ENCODE measurements at regions not wholly inside any gene's neighbourhood (a gene's known extent, or its start where the extent isn't known, plus 50 kb on each side); places are given as distances from the start of the nearest gene placed in this dataset.

GRCh38 chr7:122944682-122945303, 50.7 kb downstream of the TAS2R16 start:
- DNase-seq (ENCODE audit: low read depth): peak; percentile 23
- no peak for TF ChIP-seq CTCF (conservative IDR thresholded peaks at IDR 0.05; ENCODE audit: low read depth, low read length)
- H3K4me3 ChIP-seq (ENCODE audit: low read depth, low read length): no peak overlapping the region

- no peak for DNase-seq (ENCODE audit: low read depth)
- no peak overlapping the region for H3K4me3 ChIP-seq (ENCODE audit: low read depth, low read length)
- TF ChIP-seq CTCF (conservative IDR thresholded peaks at IDR 0.05; ENCODE audit: low read depth, low read length): no peak
These were observed 52.7 kb downstream of the TAS2R16 start for GRCh38 chr7:122942765-122943164.

GRCh38 chr7:122942059-122942458, 53.4 kb downstream of the TAS2R16 start:
- no peak for TF ChIP-seq CTCF (conservative IDR thresholded peaks at IDR 0.05; ENCODE audit: low read depth, low read length)
- H3K4me3 ChIP-seq (ENCODE audit: low read depth, low read length): no peak overlapping the region
- no peak for DNase-seq (ENCODE audit: low read depth)

Measured in epithelial cell of proximal tubule (primary cell).